GM12865 (cell line): ENCODE measurements at regions not wholly inside any gene's neighbourhood (a gene's known extent, or its start where the extent isn't known, plus 50 kb on each side); places are given as distances from the start of the nearest gene placed in this dataset.
A peak's percentile ranks its signal among the peaks of the same experiment; 100 is the strongest.

Experiments
- DNase-seq: peaks from one replicate; pipeline ENCODE4 v3.0.0; 2010; ENCODE audit warnings: low read depth
- H3K4me3 ChIP-seq: 2 replicates; pipeline ENCODE4 v1.5.1; 2011; ENCODE audit warnings: mild to moderate bottlenecking, low read depth, low read length, control low read depth
- CTCF ChIP-seq: IDR thresholded peaks from 2 replicates; pipeline ENCODE4 v1.5.1; 2011; ENCODE audit warnings: low read length, control low read depth, low read depth, inconsistent platforms; ENCODE audit not compliant: insufficient read depth; ENCODE audit errors: missing control alignments

DNA sequence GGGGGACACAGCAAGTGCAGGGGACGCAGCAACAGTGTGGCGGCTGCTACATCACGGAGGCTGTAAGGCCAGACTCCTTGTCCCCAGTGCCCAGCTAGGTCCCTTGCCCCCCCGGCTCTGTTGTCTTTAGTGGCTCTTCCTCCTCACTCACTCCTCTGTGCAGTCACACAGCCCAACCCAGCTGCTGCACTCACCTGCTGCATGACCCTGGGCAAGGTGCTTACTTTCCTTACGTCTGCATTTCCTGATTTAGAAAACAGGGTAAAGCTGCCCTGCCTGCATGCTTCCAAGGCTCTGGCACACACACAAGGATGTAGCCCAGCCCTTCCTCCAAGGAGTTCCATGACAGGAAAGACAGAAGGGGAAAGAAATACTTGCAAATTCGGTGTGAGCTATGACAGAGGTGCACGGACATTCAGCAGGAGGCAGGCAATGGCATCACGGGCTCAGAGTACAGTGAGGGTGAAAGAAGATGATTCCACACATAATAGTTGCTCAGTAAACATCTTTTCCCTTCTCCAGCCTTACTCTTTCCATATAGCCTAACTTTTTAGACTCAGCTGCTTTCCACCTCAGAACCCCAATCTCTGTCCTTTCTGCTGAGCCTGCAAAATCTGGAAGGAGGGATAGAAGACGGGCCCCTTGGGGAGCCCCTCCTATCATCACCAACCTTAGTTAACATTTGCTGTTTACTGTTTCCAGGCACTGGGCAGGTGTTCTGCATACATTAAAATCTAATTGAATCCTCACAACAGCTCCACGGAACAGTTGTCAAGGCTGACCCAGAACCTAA, 150.9 kb downstream of the MRM1 start:
- no peak for DNase-seq
- no peak overlapping the region for H3K4me3 ChIP-seq

DNA sequence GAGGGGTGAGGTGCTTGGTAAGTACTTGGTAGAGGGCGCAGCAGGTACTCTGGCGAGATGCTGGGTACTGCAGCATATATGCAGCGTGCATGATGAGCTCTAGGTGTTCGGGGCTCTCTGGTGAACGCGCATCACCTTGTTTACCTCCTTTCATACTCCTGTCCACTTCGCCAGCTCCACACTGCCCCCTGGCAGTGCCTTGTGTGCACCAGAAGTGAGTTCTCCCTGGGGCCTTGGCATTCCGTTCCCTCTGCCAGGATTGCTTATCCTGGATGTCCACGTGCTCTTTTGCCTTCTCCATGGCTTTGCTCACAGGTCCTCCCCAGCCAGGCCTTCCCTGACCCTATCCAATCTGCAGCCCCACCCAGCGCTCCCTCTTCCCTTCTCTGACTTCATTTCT, 154.2 kb downstream of the MRM1 start:
- no peak overlapping the region for H3K4me3 ChIP-seq
- peak; percentile 46 for TF ChIP-seq CTCF
- DNase-seq: peak; percentile 42

More for the DNA sequence above, 150.9 kb downstream of the MRM1 start:
- TF ChIP-seq CTCF: no peak

DNA sequence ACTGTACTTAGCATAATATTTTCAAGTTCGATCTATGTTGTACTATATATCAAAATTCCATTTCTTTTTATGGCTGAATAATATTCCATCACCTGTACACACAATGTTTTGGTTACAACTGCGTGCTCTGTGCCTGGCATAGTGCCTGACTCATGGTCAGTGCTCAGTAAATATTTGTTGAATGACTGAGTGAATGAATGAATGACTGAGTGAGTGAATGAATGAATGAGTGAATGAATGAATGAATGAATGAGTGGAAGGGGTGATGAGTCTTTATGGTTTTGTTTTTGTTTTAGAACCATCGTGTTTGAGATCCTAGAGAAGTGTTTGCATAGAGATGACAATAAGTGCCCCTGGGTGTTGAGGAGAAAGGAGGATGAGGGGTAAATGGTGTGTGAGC, 155.3 kb downstream of the MRM1 start:
- TF ChIP-seq CTCF: no peak
- no peak for DNase-seq
- no peak overlapping the region for H3K4me3 ChIP-seq

GRCh38 chr17:36760425-36760824, 159.0 kb downstream of the MRM1 start:
- DNase-seq: no peak
- TF ChIP-seq CTCF: no peak
- no peak overlapping the region for H3K4me3 ChIP-seq

GRCh38 chr17:36761203-36761950, 160.0 kb downstream of the MRM1 start:
- no peak for DNase-seq
- no peak overlapping the region for H3K4me3 ChIP-seq
- no peak for TF ChIP-seq CTCF

- TF ChIP-seq CTCF: no peak
- no peak for DNase-seq
- H3K4me3 ChIP-seq: no peak overlapping the region
Observed at GRCh38 chr17:36765436-36766043, 164.2 kb downstream of the MRM1 start.
